ENCODE measurements at regions not wholly inside any gene's neighbourhood (a gene's known extent, or its start where the extent isn't known, plus 50 kb on each side); places are given as distances from the start of the nearest gene placed in this dataset.
"Not testable (repeated sequence)": the region's sequence is repeated elsewhere in the genome, so short reads cannot be mapped to it uniquely, and the experiment has no call there.

DNA sequence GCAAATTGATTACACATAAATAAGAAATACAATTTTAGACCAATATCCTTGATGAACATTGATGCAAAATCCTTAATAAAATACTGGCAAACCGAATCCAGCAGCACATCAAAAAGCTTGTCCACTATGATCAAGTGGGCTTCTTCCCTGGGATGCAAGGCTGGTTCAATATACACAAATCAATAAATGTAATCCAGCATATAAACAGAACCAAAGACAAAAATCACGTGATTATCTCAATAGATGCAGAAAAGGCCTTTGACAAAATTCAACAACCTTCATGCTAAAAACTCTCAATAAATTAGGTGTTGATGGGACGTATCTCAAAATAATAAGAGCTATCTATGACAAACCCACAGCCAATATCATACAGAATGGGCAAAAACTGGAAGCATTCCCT, 624.2 kb upstream of the KCND2 start:
- H3K4me1 ChIP-seq (ENCODE audit: control insufficient read depth in 1 of 2, insufficient read depth in 2 of 2, low read length in 2 of 2); H3K27ac ChIP-seq (ENCODE audit: low read length); H3K9me3 ChIP-seq (ENCODE audit: control insufficient read depth in 1 of 2, low read length in 2 of 2); H3K36me3 ChIP-seq (ENCODE audit: control insufficient read depth in 1 of 2, insufficient read depth in 2 of 2, low read length in 2 of 2); H3K27me3 ChIP-seq (ENCODE audit: low read depth, low read length); H3K4me3 ChIP-seq (ENCODE audit: low read depth in 1 of 2, low read length in 2 of 2): not testable (repeated sequence)

DNA sequence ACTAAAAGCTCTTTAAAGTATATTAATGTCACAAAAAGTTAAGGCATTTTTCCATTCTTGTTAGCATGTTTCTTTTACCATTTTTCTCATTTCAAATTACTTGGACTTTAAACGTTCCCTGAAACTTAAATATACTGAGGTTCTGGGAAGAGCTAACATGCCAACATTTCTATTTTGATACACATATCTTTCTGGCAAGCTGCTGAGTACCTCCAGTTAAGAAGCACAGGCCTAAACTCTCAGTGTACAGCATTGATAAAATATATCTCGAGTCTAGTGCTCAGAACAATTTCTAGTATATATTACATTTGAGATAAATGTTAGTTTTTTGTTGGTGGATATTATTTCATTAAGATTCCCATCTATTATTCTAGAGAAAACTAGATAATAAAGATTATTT, 612.9 kb upstream of the KCND2 start:
- Histone ChIP-seq H3K27ac (ENCODE audit: low read length) (no peak overlapping the region), H3K27me3 (ENCODE audit: low read depth, low read length) (no peaks in the 10 kb centered on the region), H3K9me3 (ENCODE audit: control insufficient read depth in 1 of 2, low read length in 2 of 2) (no peaks in the 10 kb centered on the region), H3K4me3 (ENCODE audit: low read depth in 1 of 2, low read length in 2 of 2) (no peak overlapping the region), H3K4me1 (ENCODE audit: control insufficient read depth in 1 of 2, insufficient read depth in 2 of 2, low read length in 2 of 2) (no peaks in the 10 kb centered on the region), H3K36me3 (ENCODE audit: control insufficient read depth in 1 of 2, insufficient read depth in 2 of 2, low read length in 2 of 2) (no peaks in the 10 kb centered on the region)

DNA sequence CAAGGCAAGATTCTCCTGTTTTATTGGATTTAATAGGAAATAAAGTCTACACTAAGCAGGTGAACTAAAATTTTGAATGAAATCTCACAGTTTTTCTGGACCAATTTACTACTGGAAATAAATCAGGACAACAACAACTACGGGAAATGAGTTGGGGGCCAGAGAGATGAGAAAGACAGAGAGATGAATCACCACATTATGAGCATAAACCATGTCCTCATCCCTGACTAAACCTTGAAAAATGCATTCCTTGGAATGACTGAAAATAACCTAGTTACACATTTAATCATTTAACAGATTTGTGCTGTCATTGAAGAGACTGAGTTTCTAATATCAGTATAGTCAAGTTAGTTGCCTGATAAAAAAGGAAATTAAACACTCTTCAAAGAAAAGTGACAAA, 608.4 kb upstream of the KCND2 start:
- Histone ChIP-seq H3K4me3 (ENCODE audit: low read depth in 1 of 2, low read length in 2 of 2) (no peak overlapping the region), H3K4me1 (ENCODE audit: control insufficient read depth in 1 of 2, insufficient read depth in 2 of 2, low read length in 2 of 2) (no peaks in the 10 kb centered on the region), H3K27ac (ENCODE audit: low read length) (no peak overlapping the region), H3K9me3 (ENCODE audit: control insufficient read depth in 1 of 2, low read length in 2 of 2) (no peaks in the 10 kb centered on the region), H3K27me3 (ENCODE audit: low read depth, low read length) (no peaks in the 10 kb centered on the region), H3K36me3 (ENCODE audit: control insufficient read depth in 1 of 2, insufficient read depth in 2 of 2, low read length in 2 of 2) (no peaks in the 10 kb centered on the region)

DNA sequence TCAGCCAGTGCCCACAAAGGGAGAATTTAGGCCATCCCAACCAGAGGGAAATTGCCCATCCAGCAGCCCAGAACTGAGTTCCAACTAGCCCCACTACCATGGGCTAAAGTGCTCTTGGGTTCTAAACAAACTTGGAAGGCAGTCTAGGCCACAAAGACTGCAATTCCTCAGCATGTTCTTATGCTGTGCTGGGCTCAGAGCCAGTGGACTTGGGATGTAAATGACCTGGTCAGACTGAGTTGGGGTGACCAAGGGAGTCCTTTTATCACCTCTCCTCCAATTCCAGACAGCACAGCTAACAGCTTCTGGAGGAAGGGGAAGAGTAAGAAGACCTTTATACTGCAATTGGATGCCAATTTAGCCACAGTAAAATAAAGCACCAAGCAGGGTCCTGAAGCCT, 607.2 kb upstream of the KCND2 start:
- no peak overlapping the region for H3K27ac ChIP-seq (ENCODE audit: low read length)
- H3K9me3 ChIP-seq (ENCODE audit: control insufficient read depth in 1 of 2, low read length in 2 of 2) = no peaks in the 10 kb centered on the region
- H3K4me1 ChIP-seq (ENCODE audit: control insufficient read depth in 1 of 2, insufficient read depth in 2 of 2, low read length in 2 of 2) = no peaks in the 10 kb centered on the region
- no peak overlapping the region for H3K4me3 ChIP-seq (ENCODE audit: low read depth in 1 of 2, low read length in 2 of 2)
- no peaks in the 10 kb centered on the region for H3K36me3 ChIP-seq (ENCODE audit: control insufficient read depth in 1 of 2, insufficient read depth in 2 of 2, low read length in 2 of 2)
- H3K27me3 ChIP-seq (ENCODE audit: low read depth, low read length) = no peaks in the 10 kb centered on the region

DNA sequence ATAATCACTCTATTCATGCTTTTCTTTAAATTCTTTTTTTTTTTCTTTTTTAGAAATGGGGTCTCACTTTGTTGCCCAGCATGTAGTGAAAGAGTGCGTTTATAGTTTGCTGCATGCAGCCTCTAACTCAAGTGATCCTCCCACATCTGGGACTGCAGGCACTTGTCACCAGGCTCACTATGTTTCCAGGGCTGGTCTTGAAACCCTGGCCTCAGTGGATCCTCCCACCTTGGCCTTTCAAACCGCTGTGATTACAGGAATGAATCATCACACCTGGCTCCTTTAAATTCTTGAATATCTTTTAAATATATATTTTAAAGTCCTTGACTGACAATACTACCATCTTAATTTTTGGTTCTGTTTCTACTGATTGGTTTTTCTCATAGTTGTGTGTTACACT, 591.6 kb upstream of the KCND2 start:
- no peak overlapping the region for H3K27ac ChIP-seq (ENCODE audit: low read length)
- no peaks in the 10 kb centered on the region for H3K9me3 ChIP-seq (ENCODE audit: control insufficient read depth in 1 of 2, low read length in 2 of 2)
- no peaks in the 10 kb centered on the region for H3K36me3 ChIP-seq (ENCODE audit: control insufficient read depth in 1 of 2, insufficient read depth in 2 of 2, low read length in 2 of 2)
- no peaks in the 10 kb centered on the region for H3K27me3 ChIP-seq (ENCODE audit: low read depth, low read length)
- no peaks in the 10 kb centered on the region for H3K4me1 ChIP-seq (ENCODE audit: control insufficient read depth in 1 of 2, insufficient read depth in 2 of 2, low read length in 2 of 2)
- no peak overlapping the region for H3K4me3 ChIP-seq (ENCODE audit: low read depth in 1 of 2, low read length in 2 of 2)

DNA sequence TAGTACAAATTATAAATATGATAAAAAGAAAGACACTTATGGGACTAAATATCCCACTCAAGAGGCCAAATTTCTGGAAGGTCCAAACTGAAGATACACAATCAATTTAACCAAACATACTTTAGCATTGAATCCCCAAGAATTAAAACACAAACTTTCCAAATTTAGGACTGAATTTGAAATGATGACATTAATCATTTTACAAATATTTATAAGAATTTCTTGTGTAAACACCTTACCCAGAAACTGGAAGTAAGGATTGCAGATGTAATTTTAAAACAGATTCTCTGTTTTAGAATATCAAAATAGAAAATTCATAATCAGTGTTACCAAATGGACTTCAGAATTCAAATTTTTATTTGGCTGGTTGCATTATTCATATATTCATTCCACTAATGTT, 588.2 kb upstream of the KCND2 start:
- Histone ChIP-seq H3K4me1 (ENCODE audit: control insufficient read depth in 1 of 2, insufficient read depth in 2 of 2, low read length in 2 of 2) (no peaks in the 10 kb centered on the region), H3K4me3 (ENCODE audit: low read depth in 1 of 2, low read length in 2 of 2) (no peak overlapping the region), H3K36me3 (ENCODE audit: control insufficient read depth in 1 of 2, insufficient read depth in 2 of 2, low read length in 2 of 2) (no peaks in the 10 kb centered on the region), H3K27ac (ENCODE audit: low read length) (no peak overlapping the region), H3K27me3 (ENCODE audit: low read depth, low read length) (no peaks in the 10 kb centered on the region), H3K9me3 (ENCODE audit: control insufficient read depth in 1 of 2, low read length in 2 of 2) (no peaks in the 10 kb centered on the region)

DNA sequence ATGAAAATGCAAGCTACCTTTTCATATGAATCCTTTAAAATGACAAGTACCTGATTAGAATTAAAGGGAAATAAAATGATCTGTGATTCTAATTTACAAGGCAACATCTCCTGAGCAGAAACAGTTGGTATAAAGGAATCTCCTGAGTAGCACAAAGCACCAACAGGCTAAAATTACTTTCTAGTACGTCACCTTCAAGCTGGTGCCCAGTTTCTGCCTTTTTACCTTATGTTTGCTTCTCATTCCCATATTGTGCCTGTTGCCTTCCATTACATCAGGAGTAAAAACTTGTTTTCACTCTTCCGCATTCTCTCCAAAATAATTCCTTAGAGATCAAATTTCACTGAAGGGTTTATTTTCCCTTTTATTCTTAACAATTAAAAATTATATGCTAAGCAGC, 587.1 kb upstream of the KCND2 start:
- Histone ChIP-seq H3K4me3 (ENCODE audit: low read depth in 1 of 2, low read length in 2 of 2) (no peak overlapping the region), H3K27me3 (ENCODE audit: low read depth, low read length) (no peaks in the 10 kb centered on the region), H3K9me3 (ENCODE audit: control insufficient read depth in 1 of 2, low read length in 2 of 2) (no peaks in the 10 kb centered on the region), H3K36me3 (ENCODE audit: control insufficient read depth in 1 of 2, insufficient read depth in 2 of 2, low read length in 2 of 2) (no peaks in the 10 kb centered on the region), H3K27ac (ENCODE audit: low read length) (no peak overlapping the region), H3K4me1 (ENCODE audit: control insufficient read depth in 1 of 2, insufficient read depth in 2 of 2, low read length in 2 of 2) (no peaks in the 10 kb centered on the region)

DNA sequence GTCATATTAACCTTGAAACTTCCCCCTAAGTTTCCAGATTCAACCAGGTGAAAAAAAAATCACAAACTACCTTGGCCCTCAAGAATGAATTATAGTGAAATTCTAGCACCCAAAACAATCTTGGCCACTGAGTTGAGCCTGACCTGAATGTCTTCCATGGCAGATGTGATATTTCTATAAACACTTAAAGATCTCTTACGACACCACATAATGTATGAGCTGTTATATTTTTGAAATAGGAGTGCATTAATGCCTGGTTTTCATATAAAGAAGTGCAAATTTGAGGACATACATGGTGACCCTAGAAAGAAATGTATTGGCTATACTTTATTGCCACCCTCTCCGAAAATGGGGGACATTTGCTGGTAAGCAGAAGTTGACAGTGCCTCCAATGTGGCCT, 584.1 kb upstream of the KCND2 start:
- no peaks in the 10 kb centered on the region for H3K4me1 ChIP-seq (ENCODE audit: control insufficient read depth in 1 of 2, insufficient read depth in 2 of 2, low read length in 2 of 2)
- H3K36me3 ChIP-seq (ENCODE audit: control insufficient read depth in 1 of 2, insufficient read depth in 2 of 2, low read length in 2 of 2) = no peaks in the 10 kb centered on the region
- H3K27me3 ChIP-seq (ENCODE audit: low read depth, low read length) = no peaks in the 10 kb centered on the region
- no peaks in the 10 kb centered on the region for H3K9me3 ChIP-seq (ENCODE audit: control insufficient read depth in 1 of 2, low read length in 2 of 2)
- H3K4me3 ChIP-seq (ENCODE audit: low read depth in 1 of 2, low read length in 2 of 2) = no peak overlapping the region
- no peak overlapping the region for H3K27ac ChIP-seq (ENCODE audit: low read length)

DNA sequence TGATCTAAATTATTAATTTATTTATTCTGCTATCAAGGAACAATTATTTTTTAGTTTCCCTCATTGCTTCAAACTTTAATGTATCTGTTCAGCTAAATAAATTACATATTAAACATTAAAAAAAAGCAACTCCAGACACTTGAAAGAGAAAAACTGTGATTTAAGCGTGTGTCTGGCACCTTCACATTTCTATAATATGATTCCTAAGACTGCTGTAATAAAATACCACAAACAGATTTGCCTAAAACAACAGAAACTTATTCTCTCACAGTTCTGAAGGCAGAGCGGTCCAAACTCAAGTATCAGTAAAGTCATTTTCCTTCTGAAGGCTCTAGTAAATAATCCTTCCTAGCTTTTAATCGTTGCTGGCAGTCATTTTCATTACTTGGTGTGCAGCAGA, 580.4 kb upstream of the KCND2 start:
- Histone ChIP-seq H3K27me3 (ENCODE audit: low read depth, low read length) (no peaks in the 10 kb centered on the region), H3K36me3 (ENCODE audit: control insufficient read depth in 1 of 2, insufficient read depth in 2 of 2, low read length in 2 of 2) (no peaks in the 10 kb centered on the region), H3K9me3 (ENCODE audit: control insufficient read depth in 1 of 2, low read length in 2 of 2) (peaks cover 0 to 5% of the 10 kb centered on the region in 2 donors), H3K27ac (ENCODE audit: low read length) (no peak overlapping the region), H3K4me3 (ENCODE audit: low read depth in 1 of 2, low read length in 2 of 2) (no peak overlapping the region), H3K4me1 (ENCODE audit: control insufficient read depth in 1 of 2, insufficient read depth in 2 of 2, low read length in 2 of 2) (no peaks in the 10 kb centered on the region)

DNA sequence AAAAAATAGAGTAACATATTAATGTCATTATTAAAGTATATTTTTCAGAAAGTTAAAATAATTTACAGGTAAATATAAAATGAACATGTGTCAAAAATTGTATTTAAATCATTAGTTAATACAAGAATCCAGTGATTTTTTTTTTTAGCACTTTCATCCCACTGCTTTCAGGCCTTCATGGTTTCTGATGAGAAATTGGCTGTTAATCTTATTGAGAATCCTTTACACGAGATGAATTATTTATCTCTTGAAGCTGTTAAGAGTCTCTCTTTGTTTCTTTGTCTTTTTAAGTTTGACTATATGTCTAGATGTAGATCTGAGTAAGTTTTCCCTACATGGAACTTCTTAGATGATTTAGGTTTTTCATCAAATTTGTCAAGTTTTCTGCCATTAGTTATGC, 578.5 kb upstream of the KCND2 start:
- no peak overlapping the region for H3K4me3 ChIP-seq (ENCODE audit: low read depth in 1 of 2, low read length in 2 of 2)
- H3K36me3 ChIP-seq (ENCODE audit: control insufficient read depth in 1 of 2, insufficient read depth in 2 of 2, low read length in 2 of 2) = no peaks in the 10 kb centered on the region
- H3K27me3 ChIP-seq (ENCODE audit: low read depth, low read length) = no peaks in the 10 kb centered on the region
- peaks cover 0 to 5% of the 10 kb centered on the region in 2 donors for H3K9me3 ChIP-seq (ENCODE audit: control insufficient read depth in 1 of 2, low read length in 2 of 2)
- H3K4me1 ChIP-seq (ENCODE audit: control insufficient read depth in 1 of 2, insufficient read depth in 2 of 2, low read length in 2 of 2) = no peaks in the 10 kb centered on the region
- no peak overlapping the region for H3K27ac ChIP-seq (ENCODE audit: low read length)

DNA sequence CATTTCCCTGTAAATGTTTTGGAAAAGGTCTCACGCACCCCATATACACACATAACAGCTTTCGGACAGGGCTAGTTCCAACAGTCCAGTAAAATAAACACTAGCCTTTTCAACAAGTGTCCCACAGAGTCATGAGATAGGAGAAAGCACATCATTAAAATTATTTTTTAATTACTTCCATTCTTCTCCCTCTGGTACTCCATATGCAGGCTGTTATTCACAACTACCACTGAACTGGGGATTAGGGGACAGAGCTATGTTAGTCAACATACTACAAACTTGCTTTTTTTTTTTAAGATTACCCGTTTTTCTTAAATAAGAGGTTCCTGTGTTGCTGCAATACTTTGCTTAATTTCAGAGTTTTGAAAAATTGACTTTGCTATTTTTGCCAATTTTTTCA, 576.6 kb upstream of the KCND2 start:
- Histone ChIP-seq H3K9me3 (ENCODE audit: control insufficient read depth in 1 of 2, low read length in 2 of 2) (peaks cover 0 to 5% of the 10 kb centered on the region in 2 donors), H3K4me3 (ENCODE audit: low read depth in 1 of 2, low read length in 2 of 2) (no peak overlapping the region), H3K4me1 (ENCODE audit: control insufficient read depth in 1 of 2, insufficient read depth in 2 of 2, low read length in 2 of 2) (no peaks in the 10 kb centered on the region), H3K36me3 (ENCODE audit: control insufficient read depth in 1 of 2, insufficient read depth in 2 of 2, low read length in 2 of 2) (no peaks in the 10 kb centered on the region), H3K27me3 (ENCODE audit: low read depth, low read length) (no peaks in the 10 kb centered on the region), H3K27ac (ENCODE audit: low read length) (no peak overlapping the region)

DNA sequence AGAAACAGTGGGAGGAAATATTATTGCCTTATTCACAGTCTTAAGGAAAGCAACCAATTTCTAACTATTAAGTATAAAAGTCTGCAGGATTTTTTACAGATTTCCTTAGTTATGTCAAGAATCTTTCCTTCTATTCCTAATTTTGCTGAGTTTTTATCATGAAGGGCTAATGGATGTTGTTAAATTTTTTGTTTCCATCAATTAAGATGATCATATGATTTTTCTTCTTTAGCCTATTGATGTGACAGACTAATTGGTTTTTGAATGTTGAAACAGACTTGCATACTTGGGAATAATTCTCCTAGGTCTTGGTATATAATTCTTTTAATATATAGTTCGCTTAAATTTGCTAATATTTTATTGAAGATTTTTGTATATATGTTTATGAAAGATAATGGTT, 569.1 kb upstream of the KCND2 start:
- H3K9me3 ChIP-seq (ENCODE audit: control insufficient read depth in 1 of 2, low read length in 2 of 2) = no peaks in the 10 kb centered on the region
- no peaks in the 10 kb centered on the region for H3K4me1 ChIP-seq (ENCODE audit: control insufficient read depth in 1 of 2, insufficient read depth in 2 of 2, low read length in 2 of 2)
- no peaks in the 10 kb centered on the region for H3K36me3 ChIP-seq (ENCODE audit: control insufficient read depth in 1 of 2, insufficient read depth in 2 of 2, low read length in 2 of 2)
- H3K27me3 ChIP-seq (ENCODE audit: low read depth, low read length) = no peaks in the 10 kb centered on the region
- no peak overlapping the region for H3K4me3 ChIP-seq (ENCODE audit: low read depth in 1 of 2, low read length in 2 of 2)
- H3K27ac ChIP-seq (ENCODE audit: low read length) = no peak overlapping the region
